ENCODE measurements at regions not wholly inside any gene's neighbourhood (a gene's known extent, or its start where the extent isn't known, plus 50 kb on each side); places are given as distances from the start of the nearest gene placed in this dataset.

DNA sequence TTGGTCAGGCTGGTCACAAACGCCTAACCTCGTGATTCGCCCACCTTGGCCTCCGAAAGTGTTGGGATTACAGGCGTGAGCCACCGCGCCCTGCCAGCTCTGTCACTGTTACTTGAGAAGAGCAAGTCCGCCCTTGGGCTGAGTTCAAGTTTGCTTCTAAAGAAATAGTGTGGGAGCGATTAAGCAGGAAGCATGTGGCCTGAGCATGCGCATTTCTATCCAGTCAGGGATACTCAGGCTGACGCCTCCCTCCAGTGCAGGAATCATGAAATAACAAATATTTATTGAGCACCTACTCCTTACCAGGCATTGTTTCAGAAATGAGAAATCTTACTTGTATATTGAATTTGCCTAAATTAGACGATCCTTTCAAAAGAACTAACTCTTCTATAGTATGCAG lies 166.2 kb downstream of the EDN1 start (continued):
- TF ChIP-seq ARID4B (CRISPR knock-in tag; IDR thresholded peaks at IDR 0.05; ENCODE audit: borderline replicate concordance) (no peak), SP1 (CRISPR knock-in tag; conservative IDR thresholded peaks at IDR 0.05) (no peak), ELF4 (CRISPR knock-in tag; IDR thresholded peaks at IDR 0.05; ENCODE audit: low read depth) (no peak), NFE2L1 (CRISPR knock-in tag; IDR thresholded peaks at IDR 0.05) (no peak), IRF1 (CRISPR knock-in tag; IDR thresholded peaks at IDR 0.05) (no peak), ZNF416 (CRISPR knock-in tag; IDR thresholded peaks at IDR 0.05) (no peak), SOX15 (CRISPR knock-in tag; IDR thresholded peaks at IDR 0.05) (no peak)
- TF ChIP-seq, protein P1, sequence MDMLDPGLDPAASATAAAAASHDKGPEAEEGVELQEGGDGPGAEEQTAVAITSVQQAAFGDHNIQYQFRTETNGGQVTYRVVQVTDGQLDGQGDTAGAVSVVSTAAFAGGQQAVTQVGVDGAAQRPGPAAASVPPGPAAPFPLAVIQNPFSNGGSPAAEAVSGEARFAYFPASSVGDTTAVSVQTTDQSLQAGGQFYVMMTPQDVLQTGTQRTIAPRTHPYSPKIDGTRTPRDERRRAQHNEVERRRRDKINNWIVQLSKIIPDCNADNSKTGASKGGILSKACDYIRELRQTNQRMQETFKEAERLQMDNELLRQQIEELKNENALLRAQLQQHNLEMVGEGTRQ (CRISPR knock-in tag; IDR thresholded peaks at IDR 0.05) = no peak

DNA sequence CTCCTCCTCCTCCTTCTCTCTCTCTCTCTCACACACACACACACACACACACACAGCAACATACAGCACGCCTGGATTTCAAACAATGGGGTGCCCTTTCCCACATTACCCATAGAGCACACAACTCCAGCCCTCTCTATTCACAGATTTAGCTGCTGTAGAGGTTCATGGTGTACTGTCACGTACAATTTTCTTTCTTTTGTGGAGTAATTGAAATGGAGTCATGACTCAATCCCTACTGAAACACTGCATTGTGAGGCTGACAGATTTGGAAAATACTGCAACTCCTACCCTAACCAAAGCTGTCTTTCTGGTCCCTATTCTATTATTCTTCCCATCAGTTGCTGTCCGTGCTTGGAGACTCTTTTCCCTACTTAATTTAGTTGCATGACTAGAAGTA lies 166.9 kb downstream of the EDN1 start:
- Mint-ChIP-seq H3K27me3 (ENCODE audit: low read depth) (peaks cover 53% of the 10 kb centered on the region), H3K9me3 (peaks cover 29% of the 10 kb centered on the region), H3K27ac (no peak overlapping the region), H3K4me1 (peaks cover 31% of the 10 kb centered on the region), H3K36me3 (peaks cover 27% of the 10 kb centered on the region), H3K4me3 (no peak overlapping the region)
- ChIA-PET CTCF (no interaction called here), POLR2A (no interaction called here)
- TF ChIP-seq NFYB (CRISPR knock-in tag; conservative IDR thresholded peaks at IDR 0.05; ENCODE audit: low read depth) (no peak), RELA (CRISPR knock-in tag; IDR thresholded peaks at IDR 0.05; ENCODE audit: borderline replicate concordance) (no peak)
- DNase-seq (ENCODE audit: low spot score) = no peak
- ATAC-seq = no peak

- ChIA-PET CTCF (interaction anchor here (1.2 to 1.5 kb wide), 2 partner anchors 24 to 46 kb away, joined by 3 to 5 read pairs; no protein-coding TSS in a partner anchor), POLR2A (no interaction called here)
- Mint-ChIP-seq H3K4me1 (peaks cover 31% of the 10 kb centered on the region), H3K36me3 (peaks cover 16% of the 10 kb centered on the region), H3K27me3 (ENCODE audit: low read depth) (peaks cover 45% of the 10 kb centered on the region), H3K27ac (no peak overlapping the region), H3K9me3 (peaks cover 18% of the 10 kb centered on the region), H3K4me3 (no peak overlapping the region)
- peak; percentile 61 for ATAC-seq
- TF ChIP-seq ZNF263 (CRISPR knock-in tag; IDR thresholded peaks at IDR 0.05; ENCODE audit: low read depth) (no peak), TEAD1 (CRISPR knock-in tag; IDR thresholded peaks at IDR 0.05) (no peak), GABPB1 (CRISPR knock-in tag; IDR thresholded peaks at IDR 0.05) (no peak), GTF2I (CRISPR knock-in tag; conservative IDR thresholded peaks at IDR 0.05) (no peak), GRHL2 (CRISPR knock-in tag; IDR thresholded peaks at IDR 0.05; ENCODE audit: insufficient replicate concordance, severe bottlenecking) (no peak), JUN (CRISPR knock-in tag; IDR thresholded peaks at IDR 0.05) (no peak), SOX15 (CRISPR knock-in tag; IDR thresholded peaks at IDR 0.05) (no peak), ELF4 (CRISPR knock-in tag; IDR thresholded peaks at IDR 0.05; ENCODE audit: low read depth) (no peak), ZNF396 (CRISPR knock-in tag; IDR thresholded peaks at IDR 0.05; ENCODE audit: borderline replicate concordance) (no peak)
- TF ChIP-seq, protein P2, sequence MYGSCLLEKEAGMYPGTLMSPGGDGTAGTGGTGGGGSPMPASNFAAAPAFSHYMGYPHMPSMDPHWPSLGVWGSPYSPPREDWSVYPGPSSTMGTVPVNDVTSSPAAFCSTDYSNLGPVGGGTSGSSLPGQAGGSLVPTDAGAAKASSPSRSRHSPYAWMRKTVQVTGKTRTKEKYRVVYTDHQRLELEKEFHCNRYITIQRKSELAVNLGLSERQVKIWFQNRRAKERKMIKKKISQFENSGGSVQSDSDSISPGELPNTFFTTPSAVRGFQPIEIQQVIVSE (CRISPR knock-in tag; IDR thresholded peaks at IDR 0.05; ENCODE audit: borderline replicate concordance) = no peak
- TF ChIP-seq, protein P3, sequence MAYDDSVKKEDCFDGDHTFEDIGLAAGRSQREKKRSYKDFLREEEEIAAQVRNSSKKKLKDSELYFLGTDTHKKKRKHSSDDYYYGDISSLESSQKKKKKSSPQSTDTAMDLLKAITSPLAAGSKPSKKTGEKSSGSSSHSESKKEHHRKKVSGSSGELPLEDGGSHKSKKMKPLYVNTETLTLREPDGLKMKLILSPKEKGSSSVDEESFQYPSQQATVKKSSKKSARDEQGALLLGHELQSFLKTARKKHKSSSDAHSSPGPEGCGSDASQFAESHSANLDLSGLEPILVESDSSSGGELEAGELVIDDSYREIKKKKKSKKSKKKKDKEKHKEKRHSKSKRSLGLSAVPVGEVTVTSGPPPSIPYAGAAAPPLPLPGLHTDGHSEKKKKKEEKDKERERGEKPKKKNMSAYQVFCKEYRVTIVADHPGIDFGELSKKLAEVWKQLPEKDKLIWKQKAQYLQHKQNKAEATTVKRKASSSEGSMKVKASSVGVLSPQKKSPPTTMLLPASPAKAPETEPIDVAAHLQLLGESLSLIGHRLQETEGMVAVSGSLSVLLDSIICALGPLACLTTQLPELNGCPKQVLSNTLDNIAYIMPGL (CRISPR knock-in tag; IDR thresholded peaks at IDR 0.05) = no peak
- no peak for DNase-seq (ENCODE audit: low spot score)
Observed at GRCh38 chr6:12458558-12458957, 168.4 kb downstream of the EDN1 start.
